Occipital lobe (tissue), 1 donor: ENCODE measurements at regions not wholly inside any gene's neighbourhood (a gene's known extent, or its start where the extent isn't known, plus 50 kb on each side); places are given as distances from the start of the nearest gene placed in this dataset.

Experiments used
- DNase-seq: peaks from one replicate; lab custom pipeline; 2025; lab: John Stamatoyannopoulos, UW

DNA sequence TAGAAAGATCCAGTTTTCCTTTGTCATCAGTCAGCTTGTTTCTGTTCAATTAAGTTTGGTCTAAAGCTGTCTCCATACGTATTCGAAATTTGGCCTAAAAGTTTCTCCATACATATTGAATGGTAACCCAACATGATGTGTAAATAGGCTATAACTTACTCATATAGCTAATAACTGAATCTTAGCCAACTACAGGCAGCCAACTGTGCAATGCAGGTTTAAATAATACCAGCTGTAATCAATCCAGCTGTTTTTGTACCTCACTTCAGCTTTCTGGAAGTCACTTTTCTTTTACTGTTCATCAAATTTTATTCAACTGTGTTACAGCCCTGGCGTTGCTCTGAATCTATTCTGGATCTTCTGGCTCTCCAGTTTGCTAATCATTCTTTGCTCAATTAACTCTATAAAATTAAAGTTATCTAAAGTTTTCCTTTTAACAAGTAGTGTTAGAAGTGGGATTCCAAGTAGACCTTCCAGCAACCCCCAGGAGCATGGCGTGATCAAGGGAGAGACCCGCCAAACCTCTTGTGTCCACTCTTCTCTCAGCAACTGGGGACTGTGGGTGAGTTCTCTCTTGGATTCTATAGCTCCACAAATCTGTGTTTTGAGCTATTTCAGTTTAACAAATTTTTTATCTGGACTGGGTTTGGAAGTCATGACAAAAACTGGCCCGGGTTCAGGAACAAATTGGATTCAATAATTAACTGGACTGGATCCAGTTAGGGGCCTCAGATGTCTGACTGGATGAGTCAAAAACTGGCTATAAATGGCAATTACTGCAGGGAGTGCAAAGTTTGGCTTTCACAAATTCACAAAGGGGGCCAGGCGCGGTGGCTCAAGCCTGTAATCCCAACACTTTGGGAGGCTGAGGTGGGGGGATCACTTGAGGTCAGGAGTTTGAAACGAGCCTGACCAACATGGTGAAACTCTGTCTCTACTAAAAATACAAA, 329.7 kb upstream of the ST6GAL2 start:
- DNase-seq = no peak

DNA sequence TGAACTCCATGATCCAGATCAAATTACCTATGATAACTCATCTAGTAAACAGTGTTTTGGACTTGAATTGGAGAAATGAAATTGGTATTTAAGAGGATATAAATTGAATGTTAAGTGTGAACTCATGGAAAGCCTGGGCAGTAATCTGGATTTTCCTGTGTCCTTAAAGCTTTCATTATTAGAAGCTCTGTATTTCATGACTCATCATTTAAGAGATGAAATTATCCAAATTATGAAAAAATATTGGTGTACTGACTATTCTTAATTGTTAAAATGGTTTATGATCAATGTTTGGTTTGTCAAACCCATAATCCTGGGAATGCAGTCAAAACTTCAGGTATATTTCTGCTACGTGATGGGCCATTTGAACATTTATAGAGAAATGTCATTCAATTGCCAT, 332.2 kb upstream of the ST6GAL2 start:
- DNase-seq = no peak

DNA sequence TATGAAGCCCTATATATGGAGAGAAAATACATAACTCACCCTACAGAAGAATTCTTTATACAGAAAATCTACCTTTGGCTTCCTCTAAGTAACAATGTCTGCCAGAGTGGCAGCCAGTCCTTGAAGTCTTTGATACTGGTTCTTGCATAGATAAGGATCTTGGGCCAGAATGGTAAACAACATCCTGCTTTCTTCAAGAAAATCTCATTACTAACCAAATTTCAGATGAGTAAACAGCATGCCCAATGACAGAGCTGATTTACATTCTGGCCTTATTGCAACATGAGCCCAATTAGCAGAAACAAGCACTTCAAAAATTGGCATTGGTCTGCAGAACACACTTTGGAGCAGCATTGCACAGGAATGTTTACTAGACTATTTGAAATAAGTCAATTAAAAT, 336.5 kb upstream of the ST6GAL2 start:
- no peak for DNase-seq

DNA sequence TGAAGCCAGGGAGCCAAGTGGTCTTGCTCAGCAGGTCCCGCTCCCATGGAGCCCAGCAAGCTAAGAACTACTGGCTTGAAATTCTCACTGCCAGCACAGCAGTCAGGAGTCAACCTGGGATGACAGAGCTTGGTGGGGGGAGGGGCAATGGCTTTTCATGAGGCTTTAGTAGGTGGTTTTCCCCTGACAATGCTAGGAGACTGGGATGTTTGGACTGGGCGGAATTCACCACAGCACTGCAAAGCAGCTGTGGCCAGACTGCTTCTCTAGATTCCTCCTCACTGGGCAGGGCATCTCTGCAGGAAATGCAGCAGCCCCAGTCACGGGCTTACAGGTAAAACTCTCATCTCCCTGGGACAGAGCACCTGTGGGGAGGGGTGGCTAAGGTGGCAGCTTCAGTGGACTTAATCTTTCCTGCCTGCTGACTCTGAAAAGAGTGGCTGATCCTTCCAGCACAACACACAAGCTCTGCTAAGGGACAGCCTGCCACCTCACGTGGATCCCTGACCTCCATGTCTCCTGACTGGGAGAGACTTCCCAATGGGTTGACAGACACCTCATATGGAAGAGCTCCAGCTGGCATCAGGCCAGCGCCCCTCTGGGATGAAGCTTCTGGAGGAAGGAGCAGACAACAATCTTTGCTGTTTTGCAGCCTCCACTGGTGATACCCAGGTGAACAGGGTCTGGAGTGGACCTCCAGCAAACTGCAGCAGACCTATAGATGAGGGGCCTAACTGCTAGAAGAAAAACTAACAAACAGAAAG, 349.7 kb upstream of the ST6GAL2 start:
- no peak for DNase-seq

DNA sequence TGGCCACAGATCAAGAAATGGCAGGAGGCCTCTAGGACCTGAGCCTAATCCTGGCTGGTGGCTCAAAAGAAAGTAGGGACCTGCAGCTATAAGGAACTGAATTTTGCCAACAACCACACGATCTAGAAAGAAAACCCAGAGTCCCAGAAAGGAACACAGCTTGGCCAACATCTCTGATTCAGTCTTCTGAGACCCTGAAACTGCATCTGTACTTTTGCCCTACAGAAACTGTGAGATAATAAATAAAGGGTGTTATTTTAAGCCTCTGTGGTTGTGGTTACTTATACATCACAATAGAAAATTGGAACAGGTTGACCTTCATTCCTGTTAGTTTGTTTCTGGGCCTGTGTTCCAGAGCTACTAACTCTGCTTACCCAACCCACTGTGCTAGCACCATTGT, 356.8 kb upstream of the ST6GAL2 start:
- no peak for DNase-seq

DNA sequence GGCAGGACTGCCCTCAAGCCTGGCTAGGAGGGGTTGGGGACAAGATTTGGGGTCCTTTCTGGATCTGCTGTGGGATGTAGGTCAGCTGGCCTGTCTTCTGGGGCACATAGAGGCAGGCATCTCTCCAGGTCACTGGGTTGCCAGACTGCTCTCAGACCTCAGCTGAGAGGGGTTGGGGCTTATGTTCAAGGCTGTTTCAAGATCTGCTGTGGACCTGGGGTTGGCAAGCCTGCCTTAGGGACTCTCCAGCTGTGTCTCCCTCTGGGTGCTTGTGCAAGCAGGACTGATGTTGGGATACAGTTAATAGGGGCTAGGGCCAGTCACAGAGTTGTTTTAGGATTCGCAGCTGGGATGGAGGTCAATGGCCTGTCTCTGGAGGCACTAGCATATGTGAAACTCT, 363.0 kb upstream of the ST6GAL2 start:
- no peak for DNase-seq

DNA sequence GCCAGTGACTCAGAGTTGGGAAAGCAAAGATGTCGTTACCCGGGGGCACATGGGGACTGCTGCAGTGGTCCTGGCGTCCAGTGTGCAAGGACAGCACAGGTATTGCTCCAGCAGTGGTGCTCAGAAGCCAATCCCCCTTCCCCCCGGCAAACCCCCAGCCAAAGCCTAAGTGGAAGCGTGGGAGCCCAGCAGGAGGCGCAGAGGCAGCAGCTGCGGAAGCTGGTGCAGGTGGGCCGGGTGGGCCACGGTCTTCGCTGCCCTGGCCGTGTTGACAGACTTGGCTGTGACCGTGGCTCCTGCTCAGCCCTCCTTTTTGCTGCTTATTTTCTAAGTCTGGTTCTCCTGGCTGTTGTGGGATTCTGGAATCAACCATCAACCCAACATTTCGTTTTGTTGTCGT, 369.8 kb upstream of the ST6GAL2 start:
- DNase-seq = no peak

DNA sequence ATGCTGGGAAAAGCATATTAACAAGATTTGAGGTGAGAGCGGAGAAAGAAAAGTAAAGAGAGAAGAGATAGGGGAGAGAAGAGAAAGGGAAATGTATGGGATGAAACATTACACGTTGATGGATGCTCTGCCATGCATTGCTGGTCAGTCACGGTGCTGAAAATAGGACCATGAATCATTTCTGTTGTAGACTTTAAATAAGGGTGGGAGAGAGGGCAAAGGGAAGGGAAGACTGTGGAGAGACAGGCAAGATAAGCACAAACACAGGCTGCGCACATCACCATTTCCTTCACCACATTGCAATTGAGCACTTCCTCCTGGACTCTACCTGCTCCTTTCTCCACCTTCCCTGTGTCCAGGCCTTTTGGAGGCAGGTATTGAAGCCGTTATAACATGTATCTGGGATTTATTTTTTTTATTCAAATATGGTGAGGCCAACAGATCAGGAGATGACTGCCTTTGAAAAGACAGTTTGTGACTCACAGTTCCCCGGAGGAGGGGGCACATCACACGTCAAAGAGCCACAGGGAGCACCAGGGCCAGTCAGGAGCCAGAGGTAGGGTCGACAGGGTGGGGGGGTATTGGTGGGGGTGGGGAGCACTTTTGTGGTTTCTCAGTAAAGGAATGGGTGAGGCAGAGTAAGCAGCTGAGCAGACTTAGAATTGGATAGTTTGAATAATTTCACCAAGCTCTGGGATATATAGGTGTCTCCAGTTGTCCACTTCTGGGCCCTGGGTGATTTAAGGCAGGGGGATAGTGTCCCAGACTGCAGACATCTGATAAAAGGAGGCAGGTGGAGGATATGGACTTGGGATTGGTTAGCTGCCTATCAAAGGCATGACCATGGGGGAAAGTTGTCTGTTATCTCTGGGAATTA, 372.8 kb upstream of the ST6GAL2 start:
- no peak for DNase-seq

DNA sequence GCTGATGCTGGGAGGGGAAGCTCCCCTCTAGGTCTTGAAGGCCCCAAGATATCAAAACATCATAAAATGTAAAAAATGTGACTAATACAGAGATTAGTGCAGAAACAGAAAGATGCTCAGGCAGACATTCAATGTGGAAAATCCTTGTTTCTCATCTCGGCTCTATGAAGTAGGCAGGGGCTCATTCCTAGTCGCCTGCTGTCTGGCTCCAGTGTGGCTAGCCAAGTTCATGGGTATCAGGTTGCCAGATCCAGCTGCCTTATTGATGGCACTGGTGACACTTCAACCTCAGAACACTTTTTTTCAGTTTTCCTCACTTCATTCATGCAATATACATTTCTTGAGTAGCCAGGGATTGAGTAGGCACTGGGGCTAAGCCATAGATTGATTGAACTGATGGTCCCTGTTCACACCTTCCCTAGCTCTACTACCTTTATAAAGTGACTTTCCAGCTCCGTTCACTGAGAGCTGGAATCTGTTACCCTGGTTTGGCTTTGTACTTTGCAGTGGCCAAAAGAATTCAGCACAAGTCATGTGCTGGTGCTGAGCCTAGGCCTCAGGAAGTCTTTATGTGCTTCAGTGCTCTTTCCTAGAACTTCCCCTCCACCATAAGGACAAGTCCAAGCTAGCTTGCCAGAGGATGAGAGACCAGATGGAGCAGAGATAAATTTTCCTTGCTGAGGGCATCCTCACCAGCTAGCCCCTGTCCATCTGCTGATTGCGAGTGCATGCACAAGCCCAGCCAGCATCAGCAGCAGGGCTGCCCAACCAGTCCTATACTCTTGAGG, 373.6 kb upstream of the ST6GAL2 start:
- DNase-seq = no peak

DNA sequence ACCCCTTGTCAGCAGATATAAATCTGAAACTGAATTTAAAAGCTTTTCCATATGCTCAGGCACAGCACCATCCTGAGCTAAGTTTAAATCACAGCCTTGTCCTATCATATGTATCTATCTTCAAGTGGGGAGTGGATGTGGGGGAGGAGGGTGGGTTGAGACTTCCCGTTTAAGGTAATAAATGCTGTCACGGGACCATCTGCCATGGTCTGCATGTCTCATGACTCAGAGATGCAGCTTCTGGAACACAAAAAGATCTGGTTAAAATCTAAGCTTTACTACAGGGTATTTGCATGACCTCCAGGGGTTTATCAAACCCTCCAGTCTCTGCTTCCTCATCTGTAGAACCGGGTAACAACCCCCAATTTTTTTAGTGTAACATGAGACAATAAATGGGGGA, 377.7 kb upstream of the ST6GAL2 start:
- no peak for DNase-seq

DNA sequence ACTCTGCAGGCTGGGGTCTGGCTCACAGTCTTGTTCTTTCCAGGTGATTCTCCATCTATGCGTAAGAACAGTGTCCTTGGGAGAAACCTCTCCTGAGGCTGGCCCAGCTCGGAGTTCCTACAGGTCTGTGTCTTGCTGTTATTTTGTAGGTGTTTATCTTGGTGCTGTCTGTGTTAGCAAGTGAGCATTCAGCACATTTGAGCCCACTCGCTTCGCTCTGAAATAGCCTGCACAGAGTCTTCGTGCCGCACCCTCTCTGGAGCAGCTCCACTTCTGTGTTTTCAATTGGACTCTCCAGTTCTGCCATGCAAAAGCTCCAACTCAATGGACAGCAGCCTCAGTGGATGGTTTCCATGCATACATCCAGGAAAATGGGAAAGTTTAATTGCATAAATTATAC, 378.2 kb upstream of the ST6GAL2 start:
- DNase-seq = no peak

DNA sequence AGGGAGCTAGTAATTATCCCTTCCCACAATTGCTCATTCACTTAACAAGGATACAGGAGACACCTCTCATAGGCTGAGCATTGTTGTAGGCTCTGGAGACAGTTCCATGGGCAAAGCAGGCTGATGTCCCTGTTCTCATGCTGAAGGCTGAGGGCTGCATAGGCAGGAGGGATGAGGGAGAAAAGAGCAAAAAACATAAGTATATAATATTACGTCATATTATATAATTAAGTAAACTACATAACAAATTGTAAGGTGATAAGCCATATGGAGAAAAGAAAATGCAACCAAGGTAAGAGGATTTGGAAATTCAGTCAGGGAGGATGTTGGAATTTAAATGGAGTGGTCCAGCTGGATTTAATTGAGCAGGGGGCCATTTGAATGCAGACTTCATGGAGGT, 380.6 kb upstream of the ST6GAL2 start:
- DNase-seq = no peak

DNA sequence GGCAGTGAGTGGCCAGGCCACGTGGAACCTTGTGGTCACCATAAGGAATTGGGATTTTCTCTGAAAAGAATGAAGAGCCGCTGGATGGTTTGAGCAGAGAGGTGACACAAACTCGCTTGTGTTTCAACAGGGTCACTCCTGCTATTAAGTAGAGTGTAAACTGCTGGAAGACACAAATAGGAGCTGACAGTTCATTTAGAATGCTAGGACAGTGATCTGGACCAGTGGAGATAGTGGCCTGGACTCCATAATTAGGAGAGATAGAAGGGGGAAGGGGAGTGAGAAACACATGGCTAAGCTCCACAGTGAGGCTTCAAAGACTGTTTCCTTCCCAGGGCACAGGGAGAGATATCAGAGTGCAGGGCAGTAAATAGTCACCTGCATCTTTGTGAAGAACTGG, 381.1 kb upstream of the ST6GAL2 start:
- no peak for DNase-seq

DNA sequence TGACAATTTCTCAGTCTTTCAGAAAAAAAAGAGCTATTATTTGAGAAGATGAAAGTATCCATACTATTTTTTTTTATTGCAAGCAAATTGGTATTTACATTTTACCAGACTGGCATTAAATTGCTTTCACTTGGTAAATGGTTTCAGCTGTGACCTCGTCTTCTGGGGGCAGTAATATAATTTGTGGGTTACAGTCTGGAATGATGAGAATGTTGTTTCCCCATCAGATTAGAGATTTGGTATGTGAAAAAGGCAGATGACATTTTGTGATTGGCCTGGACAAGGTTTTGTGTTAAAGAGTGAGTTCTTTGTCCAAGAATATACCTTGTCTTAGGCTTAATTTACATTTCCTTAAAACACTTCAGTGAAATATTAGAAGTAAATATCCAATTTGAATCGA, 390.1 kb upstream of the ST6GAL2 start:
- DNase-seq = no peak

DNA sequence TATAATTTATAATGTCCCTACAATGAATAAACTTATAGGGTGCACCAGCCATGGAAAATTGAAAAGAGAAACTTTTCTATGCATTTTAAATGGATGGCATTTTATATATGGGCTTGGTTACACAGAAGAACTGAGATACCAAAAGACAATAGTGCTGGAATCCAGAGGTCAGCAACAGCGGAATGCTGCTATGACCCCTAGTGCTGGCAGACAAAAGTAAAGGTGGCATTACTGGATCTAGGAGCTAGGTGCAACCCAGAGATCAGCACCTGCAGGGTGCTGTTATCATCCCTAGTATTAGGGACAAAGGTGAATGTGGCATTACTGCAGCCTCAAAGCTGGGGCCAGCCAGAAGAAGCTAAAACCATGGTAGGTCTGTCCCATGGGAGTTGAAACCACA, 392.7 kb upstream of the ST6GAL2 start:
- DNase-seq = no peak

DNA sequence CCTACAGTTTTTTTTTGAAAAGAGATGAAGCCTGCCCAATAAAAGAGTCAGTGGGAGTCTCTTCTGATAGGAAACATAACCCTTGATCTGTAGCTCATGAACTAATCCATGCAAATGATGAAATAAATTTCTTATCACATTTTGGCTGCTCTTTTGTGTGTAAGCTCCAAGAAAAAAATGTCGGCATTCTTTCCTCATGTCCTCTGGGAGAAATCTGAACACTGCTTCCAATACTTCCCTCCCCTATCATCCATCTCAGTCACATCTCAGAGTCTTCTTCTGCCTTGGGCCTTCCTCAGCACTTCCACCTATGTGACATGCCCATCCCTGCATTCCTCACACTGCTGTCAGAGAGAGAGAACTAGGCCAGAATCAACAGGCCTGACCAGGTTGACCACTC, 395.7 kb upstream of the ST6GAL2 start:
- no peak for DNase-seq

DNA sequence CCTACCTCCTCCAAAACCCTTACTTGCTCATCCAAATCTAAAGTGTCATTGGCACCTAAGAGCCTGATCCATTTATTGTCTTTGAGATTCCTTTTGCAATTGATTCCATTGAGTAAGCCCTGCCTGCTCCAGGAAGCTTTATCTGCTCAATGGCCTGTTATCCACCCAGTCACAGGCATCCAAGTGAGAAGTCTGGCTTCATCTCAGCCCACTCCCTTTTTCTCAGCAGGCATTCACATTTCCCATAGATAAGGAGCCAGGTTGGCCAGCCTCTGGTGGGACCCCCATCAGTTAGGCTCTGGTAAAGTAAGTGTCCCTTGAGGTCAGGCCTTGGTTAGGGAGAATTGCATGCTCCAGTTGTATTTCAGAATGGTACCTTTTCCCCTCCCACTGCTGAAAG, 396.2 kb upstream of the ST6GAL2 start:
- DNase-seq = no peak

DNA sequence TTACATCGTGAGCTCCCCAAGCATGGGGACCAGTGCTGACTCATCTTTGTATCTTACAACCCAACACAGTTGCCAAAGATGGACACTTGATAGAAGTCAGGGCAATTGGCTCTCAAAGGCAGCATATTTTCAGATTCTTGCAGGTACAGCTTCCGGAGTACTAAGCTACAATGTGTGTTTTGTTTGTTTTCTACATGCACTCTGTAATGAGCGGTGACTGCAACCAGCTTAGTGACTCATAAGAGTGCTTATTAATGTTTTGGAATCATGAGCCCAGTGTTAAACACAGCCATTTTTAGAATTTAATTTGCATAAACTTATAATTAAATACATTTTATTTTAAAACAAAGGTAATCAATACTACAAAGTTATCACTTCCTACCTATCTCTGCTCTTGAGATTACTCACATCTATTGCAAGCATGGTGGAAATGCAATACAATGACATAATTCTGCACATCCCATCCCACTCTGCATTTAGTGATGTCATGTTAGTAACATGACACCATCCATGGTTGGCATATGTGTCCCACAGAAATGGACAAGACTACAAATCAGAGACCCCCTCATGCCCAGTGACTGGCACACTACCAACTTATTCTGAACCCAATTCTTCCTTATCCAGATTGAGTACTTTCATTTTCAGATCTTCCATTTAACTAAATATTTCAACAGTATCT, 399.8 kb upstream of the ST6GAL2 start:
- DNase-seq = no peak

DNA sequence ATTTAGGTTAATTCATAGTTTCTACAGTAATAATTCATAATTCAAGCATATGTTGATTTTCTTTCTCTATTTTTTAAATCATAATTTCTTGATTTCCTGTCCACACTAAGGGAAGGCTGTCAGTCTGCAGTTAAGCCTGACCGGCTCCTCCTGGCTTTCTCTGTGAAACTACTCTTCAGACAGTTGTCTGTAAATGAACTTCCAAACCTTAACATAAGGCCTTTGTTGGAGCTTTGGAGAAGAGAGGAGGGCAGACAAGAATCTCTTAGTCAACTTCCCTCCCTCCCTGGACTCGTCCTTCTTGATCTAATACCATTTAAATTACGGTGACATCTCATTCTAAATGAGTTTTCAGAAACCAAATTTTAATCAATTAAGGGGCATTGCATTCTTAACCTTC, 404.1 kb upstream of the ST6GAL2 start:
- DNase-seq = no peak

DNA sequence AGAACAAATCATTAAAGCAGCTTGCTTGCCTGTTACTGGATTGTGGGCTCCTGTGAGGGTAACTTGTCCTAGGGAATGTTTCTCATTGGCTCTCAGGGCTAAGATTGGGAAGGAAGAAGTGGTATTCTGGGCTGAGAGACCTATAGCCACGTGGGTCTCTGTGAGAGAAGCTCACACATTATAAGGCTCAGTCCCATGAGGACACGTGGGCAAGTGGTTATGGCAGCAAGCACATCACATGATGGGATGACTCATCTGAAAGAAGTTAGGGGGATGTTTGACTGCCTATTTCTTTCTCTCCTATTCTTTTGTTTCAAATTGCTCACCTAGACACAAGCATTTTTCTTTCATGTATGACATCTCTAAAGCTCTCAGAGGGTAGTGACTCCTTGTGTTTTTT, 418.0 kb upstream of the ST6GAL2 start:
- DNase-seq = no peak

DNA sequence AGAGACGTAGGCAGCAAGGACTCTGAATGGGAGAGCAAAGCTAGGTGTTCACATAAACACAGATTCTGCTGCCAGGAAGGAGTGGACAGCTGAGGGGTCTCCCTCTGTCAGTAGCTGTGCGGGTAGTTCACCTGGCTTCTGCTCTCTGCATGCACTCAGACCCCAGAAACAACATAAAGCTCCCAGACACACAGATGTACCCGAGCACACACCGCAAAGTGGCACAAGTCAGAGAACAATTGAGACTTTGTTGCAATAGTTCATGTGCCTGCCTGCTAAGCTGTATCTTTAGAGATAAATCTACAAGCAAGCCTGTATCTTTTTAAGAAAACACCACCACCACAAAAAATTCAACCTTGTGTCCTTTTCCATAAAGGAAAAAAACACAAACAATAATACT, 420.0 kb upstream of the ST6GAL2 start:
- no peak for DNase-seq
